Gastroesophageal sphincter (tissue), 4 donors: ENCODE measurements at regions not wholly inside any gene's neighbourhood (a gene's known extent, or its start where the extent isn't known, plus 50 kb on each side); places are given as distances from the start of the nearest gene placed in this dataset.

Experiments used
- ATAC-seq: fragments of 150-250 bp; one replicate; pipeline ENCODE4 v1.9.1; 2016; ENCODE audit warnings: mild to moderate bottlenecking, moderate library complexity
- H3K27ac ChIP-seq, 4 donors: fragments of 200-600 bp; sonication (generic) in 3 of 4; 1 replicate in 3 of 4; 2 replicates in 1 of 4; pipeline ENCODE4 v1.5.1; 2016 to 2019
- H3K27me3 ChIP-seq: fragments of 200-600 bp; sonication (generic); one replicate; pipeline ENCODE4 v1.5.1; 2019
- H3K36me3 ChIP-seq, 2 donors: fragments of 200-600 bp; sonication (generic); one replicate each; pipeline ENCODE4 v1.5.1; 2019; ENCODE audit warnings: control low read depth in 1 of 2
- H3K4me1 ChIP-seq, 3 donors: fragments of 200-600 bp; sonication (generic); 1 replicate in 2 of 3; 2 replicates in 1 of 3; pipeline ENCODE4 v1.5.1; 2016 to 2019; ENCODE audit warnings: control low read depth in 2 of 3
- H3K4me3 ChIP-seq, 2 donors: fragments of 200-600 bp; sonication (generic); one replicate each; pipeline ENCODE4 v1.5.1; 2019; ENCODE audit warnings: mild to moderate bottlenecking in 1 of 2, moderate library complexity in 1 of 2
- H3K9me3 ChIP-seq, 3 donors: fragments of 200-600 bp; sonication (generic); one replicate each; pipeline ENCODE4 v1.5.1; 2017 to 2019; ENCODE audit warnings: control low read depth in 2 of 3
- CTCF ChIP-seq, 4 experiments: fragments of 200-600 bp in 2 of 4; fragments of 450-650 bp in 2 of 4; sonication (generic) in 1 of 4; IDR thresholded peaks; one replicate each; pipeline ENCODE4 v1.5.1; 2017 to 2019; ENCODE audit warnings: antibody characterized with exemption in 4 of 4, mild to moderate bottlenecking in 2 of 4, moderate library complexity in 2 of 4
- EP300 ChIP-seq: sonication (generic); formaldehyde crosslinking; IDR thresholded peaks from one replicate; pipeline ENCODE4 v1.6.1; 2017; ENCODE audit warnings: antibody characterized with exemption, mild to moderate bottlenecking
- POLR2A ChIP-seq, 2 donors: fragments of 450-650 bp; IDR thresholded peaks; one replicate each; pipeline ENCODE4 v1.6.1; 2017; ENCODE audit warnings: antibody characterized with exemption in 2 of 2, mild to moderate bottlenecking in 2 of 2, moderate library complexity in 1 of 2
- POLR2AphosphoS5 ChIP-seq: sonication (generic); formaldehyde crosslinking; IDR thresholded peaks from one replicate; pipeline ENCODE4 v1.6.1; 2017; ENCODE audit warnings: antibody characterized with exemption
- WGBS, 2 donors: methylation state at CpG; one replicate each; pipeline ENCODE4 v1.1.5; 2018; ENCODE audit warnings: low coverage in 1 of 2; 5-methylcytosine and 5-hydroxymethylcytosine counted together

GRCh38 chr6:74519163-74519562, 686.7 kb downstream of the COL12A1 start:
- H3K27me3 ChIP-seq = no peaks in the 10 kb centered on the region
- TF ChIP-seq POLR2A (IDR thresholded peaks at IDR 0.05) (no peak), CTCF (IDR thresholded peaks at IDR 0.05) (no peak), EP300 (no peak), POLR2AphosphoS5 (no peak)
- ATAC-seq = no peak
- no peaks in the 10 kb centered on the region for H3K36me3 ChIP-seq
- H3K4me3 ChIP-seq = no peak overlapping the region
- H3K27ac ChIP-seq = no peak overlapping the region
- 29 to 30% methylated on average over 1 of the region's 1 CpG for WGBS, 2 donors
- no peaks in the 10 kb centered on the region for H3K4me1 ChIP-seq
- H3K9me3 ChIP-seq = peaks cover 0 to 5% (median 0%) of the 10 kb centered on the region in 3 donors

- ATAC-seq = no peak
- Histone ChIP-seq H3K4me3 (no peak overlapping the region), H3K36me3 (no peaks in the 10 kb centered on the region), H3K4me1 (no peaks in the 10 kb centered on the region), H3K9me3 (peaks cover 0 to 5% (median 0%) of the 10 kb centered on the region in 3 donors), H3K27ac (no peak overlapping the region), H3K27me3 (no peaks in the 10 kb centered on the region)
- 89% methylated on average over 1 of the region's 1 CpG; no CpG with 5 or more reads in 1 of the 2 donors for WGBS, 2 donors
- TF ChIP-seq POLR2AphosphoS5 (no peak), EP300 (no peak), POLR2A (IDR thresholded peaks at IDR 0.05) (no peak), CTCF (IDR thresholded peaks at IDR 0.05) (no peak)
These were observed 687.8 kb downstream of the COL12A1 start for GRCh38 chr6:74518035-74518434.

GRCh38 chr6:74510878-74511277, 695.0 kb downstream of the COL12A1 start:
- Histone ChIP-seq H3K9me3 (peaks cover 0 to 11% (median 0%) of the 10 kb centered on the region in 3 donors), H3K4me3 (no peak overlapping the region), H3K4me1 (no peaks in the 10 kb centered on the region), H3K27me3 (no peaks in the 10 kb centered on the region), H3K27ac (no peak overlapping the region), H3K36me3 (no peaks in the 10 kb centered on the region)
- TF ChIP-seq POLR2AphosphoS5 (no peak), EP300 (no peak), POLR2A (IDR thresholded peaks at IDR 0.05) (no peak), CTCF (IDR thresholded peaks at IDR 0.05) (no peak)
- ATAC-seq = no peak
- 85 to 100% methylated on average over 1 to 3 of the region's 3 CpGs for WGBS, 2 donors

- H3K27me3 ChIP-seq = no peaks in the 10 kb centered on the region
- no peak for ATAC-seq
- no peaks in the 10 kb centered on the region for H3K36me3 ChIP-seq
- H3K4me1 ChIP-seq = no peaks in the 10 kb centered on the region
- 67 to 78% methylated on average over 1 of the region's 1 CpG for WGBS, 2 donors
- H3K9me3 ChIP-seq = peaks cover 0 to 21% (median 0%) of the 10 kb centered on the region in 3 donors
- no peak overlapping the region for H3K27ac ChIP-seq
- no peak for TF ChIP-seq CTCF (IDR thresholded peaks at IDR 0.05)
- no peak for TF ChIP-seq EP300
- no peak overlapping the region for H3K4me3 ChIP-seq
These were observed 698.2 kb downstream of the COL12A1 start for GRCh38 chr6:74507649-74508048.

GRCh38 chr6:74505391-74505790, 700.5 kb downstream of the COL12A1 start:
- ATAC-seq = no peak

More at GRCh38 chr6:74505391-74505790, 700.5 kb downstream of the COL12A1 start:
- 69% methylated on average over 1 of the region's 1 CpG; no CpG with 5 or more reads in 1 of the 2 donors for WGBS, 2 donors
- peaks cover 0 to 21% (median 0%) of the 10 kb centered on the region in 3 donors for H3K9me3 ChIP-seq
- no peaks in the 10 kb centered on the region for H3K36me3 ChIP-seq
- H3K4me1 ChIP-seq = no peaks in the 10 kb centered on the region
- no peak for TF ChIP-seq POLR2A (IDR thresholded peaks at IDR 0.05)
- TF ChIP-seq CTCF (IDR thresholded peaks at IDR 0.05) = no peak
- no peak for TF ChIP-seq POLR2AphosphoS5
- no peak overlapping the region for H3K27ac ChIP-seq
- H3K27me3 ChIP-seq = no peaks in the 10 kb centered on the region
- no peak overlapping the region for H3K4me3 ChIP-seq
